Gastroesophageal sphincter (tissue), 3 donors: ENCODE measurements at regions not wholly inside any gene's neighbourhood (a gene's known extent, or its start where the extent isn't known, plus 50 kb on each side); places are given as distances from the start of the nearest gene placed in this dataset.

ENCODE experiments used
- CTCF ChIP-seq, 4 experiments: fragments of 200-600 bp in 2 of 4; fragments of 450-650 bp in 2 of 4; sonication (generic) in 1 of 4; IDR thresholded peaks; one replicate each; pipeline ENCODE4 v1.5.1; 2017 to 2019; ENCODE audit warnings: antibody characterized with exemption in 4 of 4, mild to moderate bottlenecking in 2 of 4, moderate library complexity in 2 of 4
- POLR2AphosphoS5 ChIP-seq: sonication (generic); formaldehyde crosslinking; IDR thresholded peaks from one replicate; pipeline ENCODE4 v1.6.1; 2017; ENCODE audit warnings: antibody characterized with exemption

GRCh38 chr6:102749210-102749971, 1355.9 kb downstream of the GRIK2 start:
- no peak for TF ChIP-seq CTCF (IDR thresholded peaks at IDR 0.05)
- no peak for TF ChIP-seq POLR2AphosphoS5
